Coronary artery (tissue), 2 donors: ENCODE measurements at regions not wholly inside any gene's neighbourhood (a gene's known extent, or its start where the extent isn't known, plus 50 kb on each side); places are given as distances from the start of the nearest gene placed in this dataset.

Experiments
- DNase-seq: peaks from one replicate; pipeline ENCODE4 v3.0.0-alpha.2; 2017; ENCODE audit warnings: low spot score
- H3K27ac ChIP-seq, 2 donors: fragments of 200-600 bp; sonication (generic); one replicate each; pipeline ENCODE4 v1.5.1; 2016 to 2019
- H3K4me3 ChIP-seq: fragments of 200-600 bp; sonication (generic); 2 replicates; pipeline ENCODE4 v1.5.1; 2016; ENCODE audit warnings: mild to moderate bottlenecking, moderate library complexity
- CTCF ChIP-seq: fragments of 200-600 bp; sonication (generic); IDR thresholded peaks from one replicate; pipeline ENCODE4 v1.5.1; 2019; ENCODE audit warnings: antibody characterized with exemption

- H3K27ac ChIP-seq, result no peak overlapping the region
- DNase-seq, result no peak
- H3K4me3 ChIP-seq, result no peak overlapping the region
- TF ChIP-seq CTCF, result no peak
Measured at GRCh38 chr12:68468036-68468435, 135.9 kb upstream of the MDM1 start.

- Histone ChIP-seq H3K27ac (no peak overlapping the region), H3K4me3 (no peak overlapping the region)
- no peak for DNase-seq
- no peak for TF ChIP-seq CTCF
Measured at GRCh38 chr12:68469113-68469512, 137.0 kb upstream of the MDM1 start.

- Histone ChIP-seq H3K27ac (no peak overlapping the region), H3K4me3 (no peak overlapping the region)
- TF ChIP-seq CTCF, result no peak
- no peak for DNase-seq
Measured at GRCh38 chr12:68470664-68471328, 138.6 kb upstream of the MDM1 start.

GRCh38 chr12:68474467-68475204 lies 136.1 kb upstream of the RAP1B start:
- no peak overlapping the region for H3K27ac ChIP-seq
- H3K4me3 ChIP-seq, result no peak overlapping the region
- no peak for DNase-seq
- TF ChIP-seq CTCF, result no peak

- DNase-seq, result no peak
- Histone ChIP-seq H3K4me3 (no peak overlapping the region), H3K27ac (no peak overlapping the region)
- TF ChIP-seq CTCF, result no peak
Measured at GRCh38 chr12:68476794-68477193, 133.9 kb upstream of the RAP1B start.

GRCh38 chr12:68477261-68477772 lies 133.4 kb upstream of the RAP1B start:
- Histone ChIP-seq H3K27ac (peak overlapping the region in 1 of 2 donors; percentile 46), H3K4me3 (no peak overlapping the region)
- no peak for TF ChIP-seq CTCF
- no peak for DNase-seq

GRCh38 chr12:68477906-68478305 lies 132.8 kb upstream of the RAP1B start:
- Histone ChIP-seq H3K4me3 (no peak overlapping the region), H3K27ac (peak overlapping the region in 1 of 2 donors; percentile 46)
- no peak for TF ChIP-seq CTCF
- no peak for DNase-seq
